GM12878 (cell line): ENCODE measurements at regions not wholly inside any gene's neighbourhood (a gene's known extent, or its start where the extent isn't known, plus 50 kb on each side); places are given as distances from the start of the nearest gene placed in this dataset.

Experiments used
- ATAC-seq: fragments of 200-7000 bp; cut with Tn5 transposase; 3 replicates; pipeline ENCODE4 v1.9.1; 2020; ENCODE audit warnings: mild to moderate bottlenecking, moderate library complexity
- BruUV-seq: library from RNA; stranded (reverse); fragments of 400-500 nt; replicated peaks from 2 replicates; lab custom pipeline; 2021; lab: Mats Ljungman, UMichigan
- CTCF ChIA-PET: fragments of 300-600 bp; sonication (Branson Sonifier 250); formaldehyde crosslinking; extraction: SDS; loops from one replicate; lab custom pipeline; 2021; ENCODE audit warnings: inconsistent platforms; lab: Yijun Ruan, JAX
- POLR2A ChIA-PET: fragments of 350-600 bp; formaldehyde crosslinking; extraction: SDS; loops from one replicate; lab custom pipeline; 2021; ENCODE audit warnings: inconsistent platforms; lab: Charles Lee
- RAD21 ChIA-PET: fragments of 300-600 bp; sonication (Branson Sonifier 250); formaldehyde crosslinking; loops from one replicate; lab custom pipeline; 2023; ENCODE audit warnings: antibody characterized with exemption; ENCODE audit not compliant: unreplicated experiment; lab: Charles Lee
- SMC1A ChIA-PET: fragments of 300-600 bp; sonication (Branson Sonifier 250); formaldehyde crosslinking; loops from one replicate; lab custom pipeline; 2023; ENCODE audit not compliant: unreplicated experiment, uncharacterized antibody; lab: Charles Lee
- DNase-seq: peaks from one replicate; pipeline ENCODE4 v3.0.0-alpha.2; 2011; ENCODE audit warnings: low read depth, low spot score
- FAIRE-seq: peaks from 3 replicates; lab custom pipeline; 2011; peaks lifted over from hg19 to GRCh38; lab: Jason Lieb, UNC
- H2AFZ ChIP-seq: 2 replicates; pipeline ENCODE4 v1.6.0; 2011; ENCODE audit warnings: low read depth, low read length, control low read depth; ENCODE audit not compliant: control insufficient read depth
- H3K27ac ChIP-seq: 2 replicates; pipeline ENCODE4 v1.5.1; 2011; ENCODE audit warnings: control low read depth; ENCODE audit not compliant: control insufficient read depth, insufficient read depth
- H3K27me3 ChIP-seq, 2 experiments: replicated peaks in 1 of 2; 2 replicates each; pipeline versions ENCODE4 v1.6.0 to v1.6.1; 2011; ENCODE audit warnings: low read length in 1 of 2; ENCODE audit not compliant: control insufficient read depth in 2 of 2, insufficient read depth in 2 of 2
- H3K36me3 ChIP-seq, 2 experiments: 2 replicates each; pipeline ENCODE4 v1.5.1; 2011; ENCODE audit warnings: low read length in 1 of 2; ENCODE audit not compliant: control insufficient read depth in 2 of 2, insufficient read depth in 2 of 2
- H3K4me1 ChIP-seq: 2 replicates; pipeline ENCODE4 v1.6.1; 2011; ENCODE audit warnings: mild to moderate bottlenecking, low read length, moderate library complexity, mixed read lengths; ENCODE audit not compliant: control insufficient read depth, insufficient read depth
- H3K4me2 ChIP-seq: 2 replicates; pipeline ENCODE4 v1.6.0; 2011; ENCODE audit warnings: control low read depth; ENCODE audit not compliant: control insufficient read depth, insufficient read depth
- H3K4me3 ChIP-seq: fragments of 200-600 bp; sonication (generic); 2 replicates; pipeline ENCODE4 v1.5.1; 2016
- H3K79me2 ChIP-seq: 2 replicates; pipeline ENCODE4 v1.6.0; 2011; ENCODE audit warnings: low read length; ENCODE audit not compliant: control insufficient read depth, insufficient read depth
- H3K9ac ChIP-seq: 2 replicates; pipeline ENCODE4 v1.8.0; 2011; ENCODE audit warnings: low read length, control low read depth, mixed read lengths; ENCODE audit not compliant: control insufficient read depth, insufficient read depth
- H3K9me3 ChIP-seq: replicated peaks from 3 replicates; pipeline ENCODE4 v1.5.1; 2011; ENCODE audit warnings: mild to moderate bottlenecking, low read length; ENCODE audit not compliant: control insufficient read depth, insufficient read depth
- H4K20me1 ChIP-seq: 2 replicates; pipeline ENCODE4 v1.6.0; 2011; ENCODE audit not compliant: control insufficient read depth, insufficient read depth
- ATF2 ChIP-seq: IDR thresholded peaks from 2 replicates; pipeline ENCODE4 v1.6.1; 2012; ENCODE audit warnings: low read length, inconsistent platforms
- BHLHE40 ChIP-seq, 2 experiments: fragments of 450-650 bp in 1 of 2; IDR thresholded peaks; 2 replicates each; pipeline ENCODE4 v1.6.1; 2011 to 2017; ENCODE audit warnings: low read depth in 2 of 2, borderline replicate concordance in 1 of 2, improper control_type of control experiment in 1 of 2, low read length in 1 of 2, mild to moderate bottlenecking in 1 of 2
- CUX1 ChIP-seq: IDR thresholded peaks from 2 replicates; pipeline ENCODE4 v1.6.1; 2012; ENCODE audit warnings: improper control_type of control experiment, low read depth, low read length; ENCODE audit not compliant: insufficient replicate concordance
- EED ChIP-seq: sonication (generic); IDR thresholded peaks from 2 replicates; pipeline ENCODE4 v1.6.1; 2016; ENCODE audit warnings: antibody characterized with exemption, low read depth
- ESRRA ChIP-seq: IDR thresholded peaks from 2 replicates; pipeline ENCODE4 v1.6.1; 2012; ENCODE audit warnings: mild to moderate bottlenecking, low read length, improper control_type of control experiment
- ETV6 ChIP-seq, 2 experiments: fragments of 450-650 bp in 1 of 2; IDR thresholded peaks in 1 of 2; conservative IDR thresholded peaks in 1 of 2; 2 replicates each; pipeline ENCODE4 v1.6.1; 2014; ENCODE audit warnings: antibody characterized with exemption in 1 of 2, borderline replicate concordance in 1 of 2, low read depth in 1 of 2, mild to moderate bottlenecking in 1 of 2, moderate library complexity in 1 of 2
- FOXK2 ChIP-seq: fragments of 450-650 bp; IDR thresholded peaks from 2 replicates; pipeline ENCODE4 v1.6.1; 2017; ENCODE audit warnings: mild to moderate bottlenecking, moderate library complexity
- HCFC1 ChIP-seq: fragments of 150-350 bp; IDR thresholded peaks from 2 replicates; pipeline ENCODE4 v1.6.1; 2014; ENCODE audit warnings: low read length
- IRF4 ChIP-seq: IDR thresholded peaks from 2 replicates; pipeline ENCODE4 v1.6.1; 2011; ENCODE audit warnings: low read depth, low read length
- TAF1 ChIP-seq: IDR thresholded peaks from 2 replicates; pipeline ENCODE4 v1.6.1; 2011; ENCODE audit warnings: mild to moderate bottlenecking, low read depth, low read length, borderline replicate concordance
- ZZZ3 ChIP-seq: IDR thresholded peaks from 2 replicates; pipeline ENCODE4 v1.6.1; 2011; ENCODE audit warnings: low read depth; ENCODE audit not compliant: control insufficient read depth, insufficient read length
- WGBS: methylation state at CpG from one replicate; pipeline ENCODE4 v1.1.6; 2016; ENCODE audit warnings: low lambda C conversion rate; ENCODE audit not compliant: insufficient replicate concordance, insufficient coverage; ENCODE audit errors: missing lambda C conversion rate; 5-methylcytosine and 5-hydroxymethylcytosine counted together
- in situ Hi-C: fragments of 300-500 bp; cut with MboI; formaldehyde crosslinking; loops from 9 replicates; pipeline ENCODE4 v1.14.3; 2018; ENCODE audit warnings: mixed read lengths
- intact Hi-C: fragments of 100-400 bp; cut with micrococcal nuclease; formaldehyde crosslinking; loops from one replicate; pipeline ENCODE4 v1.14.2; 2022; ENCODE audit not compliant: unreplicated experiment
- TF ChIP-seq, protein P1 (sequence below): fragments of 450-650 bp; conservative IDR thresholded peaks from 2 replicates; pipeline ENCODE4 v1.6.1; 2017; ENCODE audit warnings: mild to moderate bottlenecking, moderate library complexity

- CTCF ChIA-PET, result interaction anchor here (0.6 to 2.7 kb wide), 9 partner anchors 8 to 134 kb away, joined by 3 to 8 read pairs (median 5); no protein-coding TSS in a partner anchor
- SMC1A ChIA-PET, result interaction anchor here (0.6 to 5.4 kb wide), 26 partner anchors 8 to 456 kb away, joined by 3 to 44 read pairs (median 6); partner anchors contain the start of gene EDN1
- Histone ChIP-seq H3K9ac (peak overlapping the region; percentile 69), H4K20me1 (no peaks in the 10 kb centered on the region), H3K27me3 (no peaks in the 10 kb centered on the region), H3K36me3 (no peaks in the 10 kb centered on the region), H3K79me2 (no peaks in the 10 kb centered on the region), H3K4me1 (peaks cover 45% of the 10 kb centered on the region), H3K4me2 (peak overlapping the region; percentile 81), H2AFZ (peak overlapping the region; percentile 46; the same call in 1 of the 2 replicates), H3K27ac (peak overlapping the region; percentile 95), H3K4me3 (peak overlapping the region; percentile 0; the same call in 1 of the 2 replicates), H3K9me3 (peaks cover 29% of the 10 kb centered on the region)
- POLR2A ChIA-PET, result interaction anchor here (0.6 to 2.1 kb wide), 11 partner anchors 9 to 229 kb away, joined by 3 to 13 read pairs (median 5); no protein-coding TSS in a partner anchor
- peak; percentile 84 for FAIRE-seq
- intact Hi-C loops (loop anchor here (1.0 to 5.0 kb wide), 7 partner anchors 43 to 283 kb away; no protein-coding TSS in a partner anchor), in situ Hi-C loops (loop anchor here (5.0 kb wide), 3 partner anchors 122 to 773 kb away; no protein-coding TSS in a partner anchor)
- RAD21 ChIA-PET, result interaction anchor here (0.6 to 5.8 kb wide), 19 partner anchors 8 to 455 kb away, joined by 3 to 47 read pairs (median 4); no protein-coding TSS in a partner anchor
- WGBS, result 11% methylated on average over 11 of the region's 11 CpGs
- ATAC-seq, result peak; percentile 84
- BruUV-seq, result TSS peak; percentile 81
- DNase-seq, result peak; percentile 84
- TF ChIP-seq ZZZ3 (no peak), ATF2 (peak; percentile 100), EED (peak; percentile 90), BHLHE40 (IDR thresholded peaks at IDR 0.05; ENCODE audit: borderline replicate concordance in 1 of 2, low read depth in 2 of 2, low read length in 1 of 2) (peak in 1 of 2 experiments; percentile 39; a peak in 3 of 4 replicates), IRF4 (peak; percentile 79), ESRRA (no peak), CUX1 (no peak), TAF1 (no peak; the same call in none of the 2 replicates), ETV6 (conservative IDR thresholded peaks at IDR 0.05 in 1 of 2, IDR thresholded peaks at IDR 0.05 in 1 of 2; ENCODE audit: borderline replicate concordance in 1 of 2, low read depth in 1 of 2) (peak in 1 of 2 experiments; percentile 79; a peak in 1 of 4 replicates), HCFC1 (no peak), FOXK2 (no peak)
- TF ChIP-seq, protein P1, sequence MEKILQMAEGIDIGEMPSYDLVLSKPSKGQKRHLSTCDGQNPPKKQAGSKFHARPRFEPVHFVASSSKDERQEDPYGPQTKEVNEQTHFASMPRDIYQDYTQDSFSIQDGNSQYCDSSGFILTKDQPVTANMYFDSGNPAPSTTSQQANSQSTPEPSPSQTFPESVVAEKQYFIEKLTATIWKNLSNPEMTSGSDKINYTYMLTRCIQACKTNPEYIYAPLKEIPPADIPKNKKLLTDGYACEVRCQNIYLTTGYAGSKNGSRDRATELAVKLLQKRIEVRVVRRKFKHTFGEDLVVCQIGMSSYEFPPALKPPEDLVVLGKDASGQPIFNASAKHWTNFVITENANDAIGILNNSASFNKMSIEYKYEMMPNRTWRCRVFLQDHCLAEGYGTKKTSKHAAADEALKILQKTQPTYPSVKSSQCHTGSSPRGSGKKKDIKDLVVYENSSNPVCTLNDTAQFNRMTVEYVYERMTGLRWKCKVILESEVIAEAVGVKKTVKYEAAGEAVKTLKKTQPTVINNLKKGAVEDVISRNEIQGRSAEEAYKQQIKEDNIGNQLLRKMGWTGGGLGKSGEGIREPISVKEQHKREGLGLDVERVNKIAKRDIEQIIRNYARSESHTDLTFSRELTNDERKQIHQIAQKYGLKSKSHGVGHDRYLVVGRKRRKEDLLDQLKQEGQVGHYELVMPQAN, result no peak
These were observed 55.3 kb upstream of the ADTRP start for GRCh38 chr6:11833626-11834592.
